ENCODE measurements at regions not wholly inside any gene's neighbourhood (a gene's known extent, or its start where the extent isn't known, plus 50 kb on each side); places are given as distances from the start of the nearest gene placed in this dataset.
"Not testable (repeated sequence)": the region's sequence is repeated elsewhere in the genome, so short reads cannot be mapped to it uniquely, and the experiment has no call there.

- Histone ChIP-seq H3K9ac (ENCODE audit: low read length) (no peak overlapping the region), H4K91ac (ENCODE audit: low read depth, low read length) (no peak overlapping the region), H2AK5ac (ENCODE audit: low read length) (no peak overlapping the region), H3K79me2 (ENCODE audit: control insufficient read depth, insufficient read depth, low read length, poor library complexity) (no peaks in the 10 kb centered on the region), H2BK5ac (ENCODE audit: low read depth, low read length, poor library complexity) (no peak overlapping the region), H3K9me3 (ENCODE audit: insufficient read depth, low read depth, low read length) (no peaks in the 10 kb centered on the region), H3K79me1 (ENCODE audit: low read length) (no peaks in the 10 kb centered on the region), H2BK12ac (ENCODE audit: low read length) (no peak overlapping the region), H3K23ac (ENCODE audit: low read length) (no peak overlapping the region), H3K14ac (ENCODE audit: low read length) (no peak overlapping the region), H4K8ac (ENCODE audit: low read depth, low read length) (no peak overlapping the region), H3K36me3 (ENCODE audit: control insufficient read depth in 1 of 2, insufficient read depth in 2 of 2, low read length in 2 of 2) (no peaks in the 10 kb centered on the region), H3K4ac (ENCODE audit: low read depth, low read length) (no peak overlapping the region), H3K18ac (ENCODE audit: low read length) (no peak overlapping the region), H2AFZ (ENCODE audit: insufficient read depth, low read length, poor library complexity) (no peak overlapping the region), H2BK120ac (ENCODE audit: insufficient read depth, low read length, poor library complexity) (no peak overlapping the region), H3K4me2 (ENCODE audit: low read length) (no peak overlapping the region), H4K12ac (ENCODE audit: low read depth, low read length) (no peak overlapping the region), H3K27ac (ENCODE audit: low read depth, low read length) (no peak overlapping the region), H3K27me3 (ENCODE audit: insufficient read depth, low read length) (no peaks in the 10 kb centered on the region), H3K4me3 (ENCODE audit: low read depth, low read length) (no peak overlapping the region), H3K4me1 (ENCODE audit: control insufficient read depth in 1 of 2, insufficient read depth in 2 of 2, low read length in 2 of 2) (no peaks in the 10 kb centered on the region)
- WGBS (ENCODE audit: extremely low coverage, insufficient coverage, insufficient read length), result no CpG with 5 or more reads among the region's 2 CpGs
- DNase-seq, result no peak
Measured at GRCh38 chr3:144816323-144816722, 844.7 kb downstream of the DIPK2A start.

GRCh38 chr3:144818973-144819372, 847.4 kb downstream of the DIPK2A start:
- Histone ChIP-seq H3K36me3 (ENCODE audit: control insufficient read depth in 1 of 2, insufficient read depth in 2 of 2, low read length in 2 of 2) (no peaks in the 10 kb centered on the region), H3K4me1 (ENCODE audit: control insufficient read depth in 1 of 2, insufficient read depth in 2 of 2, low read length in 2 of 2) (no peaks in the 10 kb centered on the region), H3K79me1 (ENCODE audit: low read length) (no peaks in the 10 kb centered on the region), H4K91ac (ENCODE audit: low read depth, low read length) (no peak overlapping the region), H3K14ac (ENCODE audit: low read length) (no peak overlapping the region), H3K23ac (ENCODE audit: low read length) (no peak overlapping the region), H2BK5ac (ENCODE audit: low read depth, low read length, poor library complexity) (no peak overlapping the region), H2BK120ac (ENCODE audit: insufficient read depth, low read length, poor library complexity) (no peak overlapping the region), H3K79me2 (ENCODE audit: control insufficient read depth, insufficient read depth, low read length, poor library complexity) (no peaks in the 10 kb centered on the region), H3K4me2 (ENCODE audit: low read length) (no peak overlapping the region), H3K4ac (ENCODE audit: low read depth, low read length) (no peak overlapping the region), H3K9ac (ENCODE audit: low read length) (no peak overlapping the region), H4K8ac (ENCODE audit: low read depth, low read length) (no peak overlapping the region), H3K27me3 (ENCODE audit: insufficient read depth, low read length) (no peaks in the 10 kb centered on the region), H3K9me3 (ENCODE audit: insufficient read depth, low read depth, low read length) (no peaks in the 10 kb centered on the region), H3K18ac (ENCODE audit: low read length) (no peak overlapping the region), H2BK12ac (ENCODE audit: low read length) (no peak overlapping the region), H3K27ac (ENCODE audit: low read depth, low read length) (no peak overlapping the region), H3K4me3 (ENCODE audit: low read depth, low read length) (no peak overlapping the region), H2AK5ac (ENCODE audit: low read length) (no peak overlapping the region), H2AFZ (ENCODE audit: insufficient read depth, low read length, poor library complexity) (no peak overlapping the region), H4K12ac (ENCODE audit: low read depth, low read length) (no peak overlapping the region)
- DNase-seq, result no peak

- H3K4me3 ChIP-seq (ENCODE audit: low read depth, low read length); H2BK120ac ChIP-seq (ENCODE audit: insufficient read depth, low read length, poor library complexity); H3K4me1 ChIP-seq (ENCODE audit: control insufficient read depth in 1 of 2, insufficient read depth in 2 of 2, low read length in 2 of 2); H3K4ac ChIP-seq (ENCODE audit: low read depth, low read length); H4K12ac ChIP-seq (ENCODE audit: low read depth, low read length); H3K27me3 ChIP-seq (ENCODE audit: insufficient read depth, low read length); H3K18ac ChIP-seq (ENCODE audit: low read length); H3K9me3 ChIP-seq (ENCODE audit: insufficient read depth, low read depth, low read length); H2AK5ac ChIP-seq (ENCODE audit: low read length); H3K23ac ChIP-seq (ENCODE audit: low read length); H3K14ac ChIP-seq (ENCODE audit: low read length); H2BK12ac ChIP-seq (ENCODE audit: low read length); H3K4me2 ChIP-seq (ENCODE audit: low read length); H2AFZ ChIP-seq (ENCODE audit: insufficient read depth, low read length, poor library complexity); H3K79me1 ChIP-seq (ENCODE audit: low read length); H4K8ac ChIP-seq (ENCODE audit: low read depth, low read length); H4K91ac ChIP-seq (ENCODE audit: low read depth, low read length); H3K36me3 ChIP-seq (ENCODE audit: control insufficient read depth in 1 of 2, insufficient read depth in 2 of 2, low read length in 2 of 2); H3K79me2 ChIP-seq (ENCODE audit: control insufficient read depth, insufficient read depth, low read length, poor library complexity); H3K27ac ChIP-seq (ENCODE audit: low read depth, low read length); H3K9ac ChIP-seq (ENCODE audit: low read length); H2BK5ac ChIP-seq (ENCODE audit: low read depth, low read length, poor library complexity); DNase-seq: not testable (repeated sequence)
- WGBS (ENCODE audit: extremely low coverage, insufficient coverage, insufficient read length), result no CpG with 5 or more reads among the region's 2 CpGs
Measured at GRCh38 chr3:144820232-144820631, 848.6 kb downstream of the DIPK2A start.

GRCh38 chr3:144820726-144821125, 849.1 kb downstream of the DIPK2A start:
- H3K9ac ChIP-seq (ENCODE audit: low read length), result no peak overlapping the region
- no peak overlapping the region for H3K27ac ChIP-seq (ENCODE audit: low read depth, low read length)
- no peak overlapping the region for H3K14ac ChIP-seq (ENCODE audit: low read length)
- H3K4me1 ChIP-seq (ENCODE audit: control insufficient read depth in 1 of 2, insufficient read depth in 2 of 2, low read length in 2 of 2), result no peaks in the 10 kb centered on the region
- H3K36me3 ChIP-seq (ENCODE audit: control insufficient read depth in 1 of 2, insufficient read depth in 2 of 2, low read length in 2 of 2), result no peaks in the 10 kb centered on the region
- no peak overlapping the region for H3K23ac ChIP-seq (ENCODE audit: low read length)
- no peak overlapping the region for H2BK12ac ChIP-seq (ENCODE audit: low read length)
- H3K4me3 ChIP-seq (ENCODE audit: low read depth, low read length), result no peak overlapping the region
- H3K9me3 ChIP-seq (ENCODE audit: insufficient read depth, low read depth, low read length), result no peaks in the 10 kb centered on the region
- no peaks in the 10 kb centered on the region for H3K27me3 ChIP-seq (ENCODE audit: insufficient read depth, low read length)
- no peak for DNase-seq
- no peak overlapping the region for H4K8ac ChIP-seq (ENCODE audit: low read depth, low read length)
- H3K79me2 ChIP-seq (ENCODE audit: control insufficient read depth, insufficient read depth, low read length, poor library complexity), result no peaks in the 10 kb centered on the region
- H3K4ac ChIP-seq (ENCODE audit: low read depth, low read length), result no peak overlapping the region
- no peak overlapping the region for H3K18ac ChIP-seq (ENCODE audit: low read length)
- no peak overlapping the region for H3K4me2 ChIP-seq (ENCODE audit: low read length)
- H2BK120ac ChIP-seq (ENCODE audit: insufficient read depth, low read length, poor library complexity), result no peak overlapping the region
- H2BK5ac ChIP-seq (ENCODE audit: low read depth, low read length, poor library complexity), result no peak overlapping the region
- no peak overlapping the region for H4K12ac ChIP-seq (ENCODE audit: low read depth, low read length)
- no peaks in the 10 kb centered on the region for H3K79me1 ChIP-seq (ENCODE audit: low read length)
- H4K91ac ChIP-seq (ENCODE audit: low read depth, low read length), result no peak overlapping the region
- no peak overlapping the region for H2AFZ ChIP-seq (ENCODE audit: insufficient read depth, low read length, poor library complexity)
- H2AK5ac ChIP-seq (ENCODE audit: low read length), result no peak overlapping the region

- Histone ChIP-seq H4K12ac (ENCODE audit: low read depth, low read length) (no peak overlapping the region), H2BK120ac (ENCODE audit: insufficient read depth, low read length, poor library complexity) (no peak overlapping the region), H3K4me1 (ENCODE audit: control insufficient read depth in 1 of 2, insufficient read depth in 2 of 2, low read length in 2 of 2) (no peaks in the 10 kb centered on the region), H3K23ac (ENCODE audit: low read length) (no peak overlapping the region), H3K14ac (ENCODE audit: low read length) (no peak overlapping the region), H4K91ac (ENCODE audit: low read depth, low read length) (no peak overlapping the region), H3K27me3 (ENCODE audit: insufficient read depth, low read length) (no peaks in the 10 kb centered on the region), H3K79me1 (ENCODE audit: low read length) (no peaks in the 10 kb centered on the region), H3K4me3 (ENCODE audit: low read depth, low read length) (no peak overlapping the region), H2AK5ac (ENCODE audit: low read length) (no peak overlapping the region), H3K18ac (ENCODE audit: low read length) (no peak overlapping the region), H4K8ac (ENCODE audit: low read depth, low read length) (no peak overlapping the region), H3K4ac (ENCODE audit: low read depth, low read length) (no peak overlapping the region), H2BK12ac (ENCODE audit: low read length) (no peak overlapping the region), H3K4me2 (ENCODE audit: low read length) (no peak overlapping the region), H3K36me3 (ENCODE audit: control insufficient read depth in 1 of 2, insufficient read depth in 2 of 2, low read length in 2 of 2) (no peaks in the 10 kb centered on the region), H3K79me2 (ENCODE audit: control insufficient read depth, insufficient read depth, low read length, poor library complexity) (no peaks in the 10 kb centered on the region), H3K9me3 (ENCODE audit: insufficient read depth, low read depth, low read length) (no peaks in the 10 kb centered on the region), H2AFZ (ENCODE audit: insufficient read depth, low read length, poor library complexity) (no peak overlapping the region), H2BK5ac (ENCODE audit: low read depth, low read length, poor library complexity) (no peak overlapping the region), H3K9ac (ENCODE audit: low read length) (no peak overlapping the region), H3K27ac (ENCODE audit: low read depth, low read length) (no peak overlapping the region)
- no CpG with 5 or more reads among the region's 1 CpG for WGBS (ENCODE audit: extremely low coverage, insufficient coverage, insufficient read length)
- DNase-seq, result no peak
Measured at GRCh38 chr3:144821583-144821982, 850.0 kb downstream of the DIPK2A start.
